SK-N-SH (cell line): ENCODE measurements at regions not wholly inside any gene's neighbourhood (a gene's known extent, or its start where the extent isn't known, plus 50 kb on each side); places are given as distances from the start of the nearest gene placed in this dataset.
"Not testable (repeated sequence)": the region's sequence is repeated elsewhere in the genome, so short reads cannot be mapped to it uniquely, and the experiment has no call there.

ENCODE experiments used
- CTCF ChIA-PET: fragments of 300-600, 350-600 bp; formaldehyde crosslinking; extraction: SDS; loops from one replicate; lab custom pipeline; 2021; lab: Yijun Ruan, JAX
- POLR2A ChIA-PET: fragments of 350-600 bp; sonication (Branson Sonifier 250); formaldehyde crosslinking; extraction: SDS; loops from one replicate; lab custom pipeline; 2020; ENCODE audit warnings: antibody characterized with exemption, inconsistent platforms; lab: Yijun Ruan, JAX
- DNase-seq: peaks from one replicate; pipeline ENCODE4 v3.0.0; 2012
- H2AFZ ChIP-seq: fragments of 200-600 bp; sonication (generic); 2 replicates; pipeline ENCODE4 v1.8.1; 2016; ENCODE audit warnings: antibody characterized with exemption, mild to moderate bottlenecking, low read depth
- H3F3A ChIP-seq: fragments of 200-600 bp; sonication (generic); replicated peaks from 2 replicates; pipeline ENCODE3; 2016; ENCODE audit warnings: antibody characterized with exemption, mild to moderate bottlenecking; ENCODE audit not compliant: insufficient read depth
- H3K27ac ChIP-seq, 2 experiments: fragments of 200-500 bp in 1 of 2; fragments of 200-600 bp in 1 of 2; sonication (Bioruptor generic) in 1 of 2; sonication (generic), shearing (Covaris generic) in 1 of 2; 2 replicates each; pipeline versions ENCODE4 v1.5.1 to v1.6.1; 2014 to 2016; ENCODE audit warnings: low read depth in 2 of 2, inconsistent platforms in 1 of 2, low read length in 1 of 2, mild to moderate bottlenecking in 1 of 2, mixed read lengths in 1 of 2
- H3K27me3 ChIP-seq: fragments of 200-600 bp; sonication (generic), shearing (Covaris generic); 2 replicates; pipeline ENCODE4 v1.6.1; 2016; ENCODE audit warnings: mixed run types; ENCODE audit not compliant: insufficient read depth
- H3K36me3 ChIP-seq, 2 experiments: fragments of 200-500 bp in 1 of 2; fragments of 200-600 bp in 1 of 2; sonication (Bioruptor generic) in 1 of 2; sonication (generic) in 1 of 2; replicated peaks in 1 of 2; 2 replicates each; pipeline versions ENCODE3 to v1.5.1; 2014 to 2016; ENCODE audit warnings: low read length in 1 of 2, mild to moderate bottlenecking in 1 of 2; ENCODE audit not compliant: insufficient read depth in 2 of 2, control insufficient read depth in 1 of 2
- H3K4me1 ChIP-seq, 2 experiments: fragments of 200-500 bp in 1 of 2; fragments of 200-600 bp in 1 of 2; sonication (Bioruptor generic) in 1 of 2; sonication (generic), shearing (Covaris generic) in 1 of 2; 2 replicates each; pipeline versions ENCODE4 v1.5.1 to v1.6.1; 2014 to 2016; ENCODE audit warnings: low read depth in 1 of 2, low read length in 1 of 2, mixed run types in 1 of 2; ENCODE audit not compliant: insufficient read depth in 2 of 2, control insufficient read depth in 1 of 2
- H3K4me2 ChIP-seq: fragments of 200-600 bp; sonication (generic), shearing (Covaris generic); 2 replicates; pipeline ENCODE4 v1.6.1; 2017; ENCODE audit warnings: mixed run types
- H3K4me3 ChIP-seq, 2 experiments: fragments of 200-500 bp in 1 of 2; fragments of 200-600 bp in 1 of 2; sonication (Bioruptor generic) in 1 of 2; sonication (generic), shearing (Covaris generic) in 1 of 2; 2 replicates each; pipeline versions ENCODE4 v1.5.1 to v1.8.1; 2014 to 2016; ENCODE audit warnings: low read depth in 2 of 2, inconsistent platforms in 1 of 2, low read length in 1 of 2, mild to moderate bottlenecking in 1 of 2, mixed read lengths in 1 of 2, moderate library complexity in 1 of 2
- H3K79me2 ChIP-seq: fragments of 200-600 bp; sonication (generic); 2 replicates; pipeline ENCODE4 v1.8.1; 2017; ENCODE audit warnings: mild to moderate bottlenecking; ENCODE audit not compliant: insufficient read depth
- H3K9ac ChIP-seq: fragments of 200-600 bp; sonication (generic); 2 replicates; pipeline ENCODE4 v1.6.1; 2017; ENCODE audit warnings: mixed run types
- H3K9me2 ChIP-seq: fragments of 200-600 bp; sonication (generic); 2 replicates; pipeline ENCODE4 v1.6.1; 2017; ENCODE audit warnings: mixed run types
- H3K9me3 ChIP-seq: fragments of 200-600 bp; sonication (generic); 2 replicates; pipeline ENCODE4 v1.6.1; 2017; ENCODE audit warnings: mixed run types, mild to moderate bottlenecking, moderate library complexity
- H4K20me1 ChIP-seq: fragments of 200-600 bp; sonication (generic); 2 replicates; pipeline ENCODE4 v1.6.1; 2017; ENCODE audit warnings: mild to moderate bottlenecking, mixed run types; ENCODE audit not compliant: insufficient read depth
- CHD2 ChIP-seq: fragments of 150-350 bp; IDR thresholded peaks from 2 replicates; pipeline ENCODE4 v1.6.1; 2018; ENCODE audit warnings: low read length; ENCODE audit not compliant: partially characterized antibody
- ELF1 ChIP-seq: IDR thresholded peaks from 2 replicates; pipeline ENCODE4 v1.4.0; 2012
- FOXJ3 ChIP-seq: sonication (generic); formaldehyde crosslinking; IDR thresholded peaks from 2 replicates; pipeline ENCODE4 v1.5.1; 2020; ENCODE audit warnings: mild to moderate bottlenecking, missing genetic modification reagents
- FOXM1 ChIP-seq: IDR thresholded peaks from 2 replicates; pipeline ENCODE4 v1.4.0; 2012; ENCODE audit warnings: low read depth, mild to moderate bottlenecking
- MEF2A ChIP-seq: IDR thresholded peaks from 2 replicates; pipeline ENCODE4 v1.4.0; 2012; ENCODE audit warnings: low read depth, borderline replicate concordance
- NFIC ChIP-seq: IDR thresholded peaks from 2 replicates; pipeline ENCODE4 v1.4.0; 2012; ENCODE audit warnings: borderline replicate concordance
- RAD21 ChIP-seq: IDR thresholded peaks from 2 replicates; pipeline ENCODE4 v1.6.1; 2012; ENCODE audit warnings: mild to moderate bottlenecking, low read length
- TEAD4 ChIP-seq: IDR thresholded peaks from 2 replicates; pipeline ENCODE4 v1.4.0; 2012; ENCODE audit warnings: mild to moderate bottlenecking, borderline replicate concordance; ENCODE audit not compliant: insufficient read depth
- WGBS: methylation state at CpG from one replicate; pipeline ENCODE4 v1.1.6; 2017; ENCODE audit warnings: low lambda C conversion rate; 5-methylcytosine and 5-hydroxymethylcytosine counted together
- TF ChIP-seq, protein P1 (sequence below): fragments of 200-600 bp; sonication (generic); IDR thresholded peaks from 2 replicates; pipeline ENCODE4 v1.6.1; 2017; ENCODE audit warnings: antibody characterized with exemption, mild to moderate bottlenecking, moderate library complexity

DNA sequence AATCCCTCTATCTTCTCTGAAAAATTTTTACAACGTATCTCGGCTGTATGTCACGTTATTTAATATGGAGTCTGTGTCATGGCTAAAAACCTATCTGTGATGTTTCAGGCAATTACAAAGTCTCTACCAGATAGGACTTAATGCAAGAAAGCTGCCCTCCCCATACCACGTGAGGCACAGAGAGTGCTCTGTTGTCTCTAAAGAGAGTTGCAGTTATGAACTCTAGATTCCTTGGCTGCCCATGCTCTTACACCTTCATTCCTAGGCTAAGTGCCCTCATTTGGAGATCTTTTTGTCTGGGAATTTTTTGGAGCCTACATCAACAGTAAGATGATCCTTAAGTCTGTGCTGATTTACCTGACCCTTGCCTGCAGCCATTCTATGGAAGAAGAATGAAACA lies 935.9 kb downstream of the C4orf33 start:
- Histone ChIP-seq H2AFZ (no peak overlapping the region), H3K4me3 (no peak overlapping the region), H4K20me1 (no peaks in the 10 kb centered on the region), H3K9me3 (no peaks in the 10 kb centered on the region), H3K9ac (no peak overlapping the region), H3K27ac (no peak overlapping the region), H3K27me3 (no peaks in the 10 kb centered on the region), H3K4me1 (no peaks in the 10 kb centered on the region), H3K9me2 (no peaks in the 10 kb centered on the region), H3K4me2 (no peak overlapping the region), H3K36me3 (no peaks in the 10 kb centered on the region), H3K79me2 (no peaks in the 10 kb centered on the region), H3F3A (no peaks in the 10 kb centered on the region)
- ChIA-PET POLR2A (no interaction called here), CTCF (no interaction called here)
- TF ChIP-seq ELF1 (no peak), TEAD4 (no peak)
- TF ChIP-seq, protein P1, sequence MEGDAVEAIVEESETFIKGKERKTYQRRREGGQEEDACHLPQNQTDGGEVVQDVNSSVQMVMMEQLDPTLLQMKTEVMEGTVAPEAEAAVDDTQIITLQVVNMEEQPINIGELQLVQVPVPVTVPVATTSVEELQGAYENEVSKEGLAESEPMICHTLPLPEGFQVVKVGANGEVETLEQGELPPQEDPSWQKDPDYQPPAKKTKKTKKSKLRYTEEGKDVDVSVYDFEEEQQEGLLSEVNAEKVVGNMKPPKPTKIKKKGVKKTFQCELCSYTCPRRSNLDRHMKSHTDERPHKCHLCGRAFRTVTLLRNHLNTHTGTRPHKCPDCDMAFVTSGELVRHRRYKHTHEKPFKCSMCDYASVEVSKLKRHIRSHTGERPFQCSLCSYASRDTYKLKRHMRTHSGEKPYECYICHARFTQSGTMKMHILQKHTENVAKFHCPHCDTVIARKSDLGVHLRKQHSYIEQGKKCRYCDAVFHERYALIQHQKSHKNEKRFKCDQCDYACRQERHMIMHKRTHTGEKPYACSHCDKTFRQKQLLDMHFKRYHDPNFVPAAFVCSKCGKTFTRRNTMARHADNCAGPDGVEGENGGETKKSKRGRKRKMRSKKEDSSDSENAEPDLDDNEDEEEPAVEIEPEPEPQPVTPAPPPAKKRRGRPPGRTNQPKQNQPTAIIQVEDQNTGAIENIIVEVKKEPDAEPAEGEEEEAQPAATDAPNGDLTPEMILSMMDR = no peak
- DNase-seq = no peak
- WGBS = 36% methylated on average over 4 of the region's 4 CpGs

GRCh38 chr4:130033657-130034056 lies 937.7 kb downstream of the C4orf33 start:
- H3K79me2 ChIP-seq, H3F3A ChIP-seq, H4K20me1 ChIP-seq, H3K27me3 ChIP-seq, POLR2A ChIA-PET, H3K9me3 ChIP-seq, H3K9ac ChIP-seq, CTCF ChIA-PET, H3K4me2 ChIP-seq, H3K36me3 ChIP-seq, H3K4me1 ChIP-seq, H2AFZ ChIP-seq, H3K27ac ChIP-seq, DNase-seq, H3K9me2 ChIP-seq, H3K4me3 ChIP-seq: not testable (repeated sequence)
- 60% methylated on average over 7 of the region's 7 CpGs for WGBS

DNA sequence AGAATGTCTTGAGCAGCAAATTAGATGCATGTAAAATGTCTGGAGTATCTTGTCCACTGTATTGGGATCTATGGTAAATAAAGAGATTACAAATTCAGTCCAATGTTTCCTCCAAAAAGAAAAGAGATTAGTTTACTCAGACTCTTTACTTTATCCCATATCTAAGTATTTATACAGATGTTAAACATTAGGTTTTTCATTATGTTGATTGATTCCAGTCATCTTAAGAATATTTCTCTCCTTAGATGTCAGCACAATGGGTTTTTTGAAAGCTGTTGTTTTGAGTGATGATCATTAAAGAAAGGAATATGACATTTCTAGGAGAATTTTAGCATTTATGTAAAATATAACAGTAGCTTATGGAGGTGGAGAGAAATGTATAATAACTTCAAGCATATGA lies 938.9 kb downstream of the C4orf33 start:
- no peak overlapping the region for H3K4me3 ChIP-seq
- no peaks in the 10 kb centered on the region for H3K79me2 ChIP-seq
- TF ChIP-seq, protein P1 = no peak
- TF ChIP-seq NFIC = no peak
- no peak for TF ChIP-seq RAD21
- no peak for TF ChIP-seq FOXJ3 (CRISPR knock-in tag)
- no peak for TF ChIP-seq CHD2
- TF ChIP-seq MEF2A = no peak
- no peak for TF ChIP-seq ELF1
- TF ChIP-seq FOXM1 = no peak
- no peak overlapping the region for H3K4me2 ChIP-seq
- no peak overlapping the region for H2AFZ ChIP-seq
- no peaks in the 10 kb centered on the region for H3K27me3 ChIP-seq
- POLR2A ChIA-PET = no interaction called here
- H3K9ac ChIP-seq = no peak overlapping the region
- CTCF ChIA-PET = no interaction called here
- H4K20me1 ChIP-seq = no peaks in the 10 kb centered on the region
- H3K4me1 ChIP-seq = no peaks in the 10 kb centered on the region
- no peak overlapping the region for H3K27ac ChIP-seq
- DNase-seq = no peak
- H3K9me2 ChIP-seq = no peaks in the 10 kb centered on the region
- H3K36me3 ChIP-seq = no peaks in the 10 kb centered on the region
- H3F3A ChIP-seq = no peaks in the 10 kb centered on the region
- no peaks in the 10 kb centered on the region for H3K9me3 ChIP-seq
